MCF 10A (cell line): ENCODE measurements at regions not wholly inside any gene's neighbourhood (a gene's known extent, or its start where the extent isn't known, plus 50 kb on each side); places are given as distances from the start of the nearest gene placed in this dataset.
A peak's percentile ranks its signal among the peaks of the same experiment; 100 is the strongest.

ENCODE experiments used
- BruUV-seq: library from RNA; stranded (reverse); fragments of 400-500 nt; replicated peaks from 2 replicates; lab custom pipeline; 2021; lab: Mats Ljungman, UMichigan
- CTCF ChIA-PET: fragments of 300-600 bp; sonication (Branson Sonifier 250); formaldehyde crosslinking; extraction: SDS; loops from one replicate; lab custom pipeline; 2021; ENCODE audit warnings: antibody characterized with exemption, inconsistent platforms; lab: Yijun Ruan, JAX
- POLR2A ChIA-PET: fragments of 300-600, 350-650 bp; sonication (Branson Sonifier 250); formaldehyde crosslinking; extraction: SDS; loops from one replicate; lab custom pipeline; 2020; ENCODE audit warnings: antibody characterized with exemption, inconsistent platforms; lab: Yijun Ruan, JAX
- DNase-seq: peaks from one replicate; pipeline ENCODE4 v3.0.0-alpha.2; 2018; ENCODE audit not compliant: unreplicated experiment
- H3K27ac Mint-ChIP-seq: one replicate; pipeline ENCODE4 v1.8.0; 2022; ENCODE audit warnings: mild to moderate bottlenecking, low read depth, mixed read lengths; ENCODE audit not compliant: unreplicated experiment
- H3K27me3 Mint-ChIP-seq: one replicate; pipeline ENCODE4 v1.8.0; 2022; ENCODE audit warnings: mixed read lengths; ENCODE audit not compliant: insufficient read depth, unreplicated experiment
- H3K36me3 Mint-ChIP-seq: one replicate; pipeline ENCODE4 v1.8.0; 2022; ENCODE audit warnings: mild to moderate bottlenecking, moderate library complexity, mixed read lengths; ENCODE audit not compliant: insufficient read depth, unreplicated experiment
- H3K4me1 Mint-ChIP-seq: one replicate; pipeline ENCODE4 v1.8.0; 2022; ENCODE audit warnings: mixed read lengths; ENCODE audit not compliant: insufficient read depth, unreplicated experiment
- H3K4me3 Mint-ChIP-seq: one replicate; pipeline ENCODE4 v1.8.0; 2022; ENCODE audit warnings: mild to moderate bottlenecking, moderate library complexity, mixed read lengths; ENCODE audit not compliant: unreplicated experiment
- H3K9me3 Mint-ChIP-seq: one replicate; pipeline ENCODE4 v1.8.0; 2022; ENCODE audit warnings: mixed read lengths; ENCODE audit not compliant: unreplicated experiment
- CTCF ChIP-seq: fragments of 200-600 bp; IDR thresholded peaks from one replicate; pipeline ENCODE4 v1.8.0; 2022; ENCODE audit warnings: antibody characterized with exemption, mild to moderate bottlenecking; ENCODE audit not compliant: unreplicated experiment
- intact Hi-C: fragments of 100-400 bp; cut with micrococcal nuclease; formaldehyde crosslinking; loops from 2 replicates; pipeline ENCODE4 v1.14.1; 2022

- ChIA-PET POLR2A (no interaction called here), CTCF (no interaction called here)
- peak overlapping the region; percentile 63 for H3K27ac Mint-ChIP-seq
- no peak overlapping the region for H3K4me3 Mint-ChIP-seq
- no TSS peak for BruUV-seq
- H3K4me1 Mint-ChIP-seq: peaks cover 5% of the 10 kb centered on the region
- peak; percentile 4 for DNase-seq
- no peak for TF ChIP-seq CTCF
- no peaks in the 10 kb centered on the region for H3K9me3 Mint-ChIP-seq
- no peaks in the 10 kb centered on the region for H3K36me3 Mint-ChIP-seq
- intact Hi-C loops: no loop called here
- H3K27me3 Mint-ChIP-seq: no peaks in the 10 kb centered on the region
Observed at GRCh38 chr10:106043863-106044262, 1120.6 kb downstream of the SORCS1 start.

- BruUV-seq: no TSS peak
- Mint-ChIP-seq H3K27me3 (no peaks in the 10 kb centered on the region), H3K4me3 (no peak overlapping the region), H3K27ac (peak overlapping the region; percentile 4), H3K4me1 (peaks cover 6% of the 10 kb centered on the region), H3K9me3 (peaks cover 9% of the 10 kb centered on the region), H3K36me3 (no peaks in the 10 kb centered on the region)
- intact Hi-C loops: no loop called here
- ChIA-PET CTCF (no interaction called here), POLR2A (no interaction called here)
- DNase-seq: peak; percentile 9
- no peak for TF ChIP-seq CTCF
Observed at GRCh38 chr10:106038246-106038645, 1126.3 kb downstream of the SORCS1 start.

GRCh38 chr10:106033065-106033464, 1131.4 kb downstream of the SORCS1 start:
- DNase-seq: no peak
- no peaks in the 10 kb centered on the region for H3K27me3 Mint-ChIP-seq
- no peaks in the 10 kb centered on the region for H3K36me3 Mint-ChIP-seq
- no TSS peak for BruUV-seq
- ChIA-PET CTCF (no interaction called here), POLR2A (interaction anchor here (0.6 kb wide), 1 partner anchor 832 kb away, joined by 3 read pairs; no protein-coding TSS in a partner anchor)
- intact Hi-C loops: no loop called here
- H3K27ac Mint-ChIP-seq: no peak overlapping the region
- H3K4me3 Mint-ChIP-seq: no peak overlapping the region
- TF ChIP-seq CTCF: no peak
- H3K9me3 Mint-ChIP-seq: peaks cover 9% of the 10 kb centered on the region
- peaks cover 2% of the 10 kb centered on the region for H3K4me1 Mint-ChIP-seq

- intact Hi-C loops: no loop called here
- no peaks in the 10 kb centered on the region for H3K27me3 Mint-ChIP-seq
- no peak for TF ChIP-seq CTCF
- H3K4me3 Mint-ChIP-seq: no peak overlapping the region
- H3K36me3 Mint-ChIP-seq: no peaks in the 10 kb centered on the region
- H3K27ac Mint-ChIP-seq: no peak overlapping the region
- ChIA-PET CTCF (no interaction called here), POLR2A (interaction anchor here (0.6 kb wide), 1 partner anchor 832 kb away, joined by 3 read pairs; no protein-coding TSS in a partner anchor)
- peaks cover 9% of the 10 kb centered on the region for H3K9me3 Mint-ChIP-seq
- no peak for DNase-seq
- no peaks in the 10 kb centered on the region for H3K4me1 Mint-ChIP-seq
- no TSS peak for BruUV-seq
Observed at GRCh38 chr10:106032450-106033002, 1132.0 kb downstream of the SORCS1 start.
